ENCODE measurements at regions not wholly inside any gene's neighbourhood (a gene's known extent, or its start where the extent isn't known, plus 50 kb on each side); places are given as distances from the start of the nearest gene placed in this dataset.

DNA sequence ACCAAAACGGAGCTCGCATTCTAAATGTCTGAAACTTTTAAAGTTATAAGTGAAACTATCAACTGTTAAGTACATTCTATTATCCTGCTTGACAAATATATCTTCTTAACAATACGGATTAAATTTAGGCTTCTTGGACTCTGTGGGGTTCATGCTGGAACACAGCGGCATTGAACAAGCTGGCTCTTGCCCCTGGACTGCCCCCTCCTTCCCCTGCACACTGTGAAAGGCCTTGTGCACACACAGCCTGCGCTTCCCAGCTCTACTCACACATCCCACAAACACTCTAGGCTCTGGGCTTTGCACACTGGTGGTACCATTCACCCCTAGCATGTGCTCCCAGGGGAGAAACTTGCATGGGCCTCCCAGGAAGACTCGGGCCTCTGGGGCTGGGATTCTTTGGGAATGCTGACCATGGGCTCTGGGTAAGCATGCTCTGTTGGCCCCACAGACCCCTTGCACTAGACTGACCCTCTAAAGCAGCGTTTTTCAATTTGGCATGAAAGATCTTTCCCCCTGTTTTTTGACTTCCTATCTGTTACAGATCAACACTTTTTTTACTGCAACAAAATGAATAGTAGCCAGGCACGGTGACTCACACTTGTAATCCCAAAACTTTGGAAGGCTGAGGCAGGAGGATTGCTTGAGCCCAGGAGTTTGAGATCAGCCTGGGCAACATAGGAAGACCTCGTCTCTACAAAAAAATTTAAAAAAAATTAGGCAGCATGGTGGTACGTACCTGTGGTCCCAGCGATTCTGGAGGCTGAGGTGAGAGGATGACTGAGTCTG lies 96.2 kb upstream of the CPM start:
- ATAC-seq, result no peak
- H3K4me1 Mint-ChIP-seq, result no peaks in the 10 kb centered on the region
- H3K27ac Mint-ChIP-seq, result no peak overlapping the region
- no peaks in the 10 kb centered on the region for H3K9me3 Mint-ChIP-seq
- ChIA-PET CTCF (interaction anchor here (1.1 kb wide), 1 partner anchor 199 kb away, joined by 3 read pairs; no protein-coding TSS in a partner anchor), POLR2A (no interaction called here)
- H3K4me3 Mint-ChIP-seq, result no peak overlapping the region
- H3K36me3 Mint-ChIP-seq, result no peaks in the 10 kb centered on the region
- DNase-seq (ENCODE audit: low spot score), result no peak
- H3K27me3 Mint-ChIP-seq (ENCODE audit: low read depth), result no peaks in the 10 kb centered on the region
- TF ChIP-seq ESRRA (CRISPR knock-in tag; IDR thresholded peaks at IDR 0.05; ENCODE audit: borderline replicate concordance) (no peak), ZNF232 (CRISPR knock-in tag; IDR thresholded peaks at IDR 0.05) (no peak), CBFB (CRISPR knock-in tag; IDR thresholded peaks at IDR 0.05; ENCODE audit: low read depth) (no peak), JAZF1 (CRISPR knock-in tag; IDR thresholded peaks at IDR 0.05) (no peak), FOXP1 (CRISPR knock-in tag; IDR thresholded peaks at IDR 0.05; ENCODE audit: borderline replicate concordance) (no peak), MXD4 (CRISPR knock-in tag; IDR thresholded peaks at IDR 0.05; ENCODE audit: borderline replicate concordance) (no peak), SMAD3 (CRISPR knock-in tag; IDR thresholded peaks at IDR 0.05; ENCODE audit: borderline replicate concordance) (no peak)
- TF ChIP-seq, protein P1, sequence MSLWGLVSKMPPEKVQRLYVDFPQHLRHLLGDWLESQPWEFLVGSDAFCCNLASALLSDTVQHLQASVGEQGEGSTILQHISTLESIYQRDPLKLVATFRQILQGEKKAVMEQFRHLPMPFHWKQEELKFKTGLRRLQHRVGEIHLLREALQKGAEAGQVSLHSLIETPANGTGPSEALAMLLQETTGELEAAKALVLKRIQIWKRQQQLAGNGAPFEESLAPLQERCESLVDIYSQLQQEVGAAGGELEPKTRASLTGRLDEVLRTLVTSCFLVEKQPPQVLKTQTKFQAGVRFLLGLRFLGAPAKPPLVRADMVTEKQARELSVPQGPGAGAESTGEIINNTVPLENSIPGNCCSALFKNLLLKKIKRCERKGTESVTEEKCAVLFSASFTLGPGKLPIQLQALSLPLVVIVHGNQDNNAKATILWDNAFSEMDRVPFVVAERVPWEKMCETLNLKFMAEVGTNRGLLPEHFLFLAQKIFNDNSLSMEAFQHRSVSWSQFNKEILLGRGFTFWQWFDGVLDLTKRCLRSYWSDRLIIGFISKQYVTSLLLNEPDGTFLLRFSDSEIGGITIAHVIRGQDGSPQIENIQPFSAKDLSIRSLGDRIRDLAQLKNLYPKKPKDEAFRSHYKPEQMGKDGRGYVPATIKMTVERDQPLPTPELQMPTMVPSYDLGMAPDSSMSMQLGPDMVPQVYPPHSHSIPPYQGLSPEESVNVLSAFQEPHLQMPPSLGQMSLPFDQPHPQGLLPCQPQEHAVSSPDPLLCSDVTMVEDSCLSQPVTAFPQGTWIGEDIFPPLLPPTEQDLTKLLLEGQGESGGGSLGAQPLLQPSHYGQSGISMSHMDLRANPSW (CRISPR knock-in tag; conservative IDR thresholded peaks at IDR 0.05; ENCODE audit: low read depth), result no peak
- TF ChIP-seq, protein P2, sequence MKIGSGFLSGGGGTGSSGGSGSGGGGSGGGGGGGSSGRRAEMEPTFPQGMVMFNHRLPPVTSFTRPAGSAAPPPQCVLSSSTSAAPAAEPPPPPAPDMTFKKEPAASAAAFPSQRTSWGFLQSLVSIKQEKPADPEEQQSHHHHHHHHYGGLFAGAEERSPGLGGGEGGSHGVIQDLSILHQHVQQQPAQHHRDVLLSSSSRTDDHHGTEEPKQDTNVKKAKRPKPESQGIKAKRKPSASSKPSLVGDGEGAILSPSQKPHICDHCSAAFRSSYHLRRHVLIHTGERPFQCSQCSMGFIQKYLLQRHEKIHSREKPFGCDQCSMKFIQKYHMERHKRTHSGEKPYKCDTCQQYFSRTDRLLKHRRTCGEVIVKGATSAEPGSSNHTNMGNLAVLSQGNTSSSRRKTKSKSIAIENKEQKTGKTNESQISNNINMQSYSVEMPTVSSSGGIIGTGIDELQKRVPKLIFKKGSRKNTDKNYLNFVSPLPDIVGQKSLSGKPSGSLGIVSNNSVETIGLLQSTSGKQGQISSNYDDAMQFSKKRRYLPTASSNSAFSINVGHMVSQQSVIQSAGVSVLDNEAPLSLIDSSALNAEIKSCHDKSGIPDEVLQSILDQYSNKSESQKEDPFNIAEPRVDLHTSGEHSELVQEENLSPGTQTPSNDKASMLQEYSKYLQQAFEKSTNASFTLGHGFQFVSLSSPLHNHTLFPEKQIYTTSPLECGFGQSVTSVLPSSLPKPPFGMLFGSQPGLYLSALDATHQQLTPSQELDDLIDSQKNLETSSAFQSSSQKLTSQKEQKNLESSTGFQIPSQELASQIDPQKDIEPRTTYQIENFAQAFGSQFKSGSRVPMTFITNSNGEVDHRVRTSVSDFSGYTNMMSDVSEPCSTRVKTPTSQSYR (CRISPR knock-in tag; IDR thresholded peaks at IDR 0.05), result no peak
- TF ChIP-seq, protein P3, sequence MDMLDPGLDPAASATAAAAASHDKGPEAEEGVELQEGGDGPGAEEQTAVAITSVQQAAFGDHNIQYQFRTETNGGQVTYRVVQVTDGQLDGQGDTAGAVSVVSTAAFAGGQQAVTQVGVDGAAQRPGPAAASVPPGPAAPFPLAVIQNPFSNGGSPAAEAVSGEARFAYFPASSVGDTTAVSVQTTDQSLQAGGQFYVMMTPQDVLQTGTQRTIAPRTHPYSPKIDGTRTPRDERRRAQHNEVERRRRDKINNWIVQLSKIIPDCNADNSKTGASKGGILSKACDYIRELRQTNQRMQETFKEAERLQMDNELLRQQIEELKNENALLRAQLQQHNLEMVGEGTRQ (CRISPR knock-in tag; IDR thresholded peaks at IDR 0.05), result no peak

DNA sequence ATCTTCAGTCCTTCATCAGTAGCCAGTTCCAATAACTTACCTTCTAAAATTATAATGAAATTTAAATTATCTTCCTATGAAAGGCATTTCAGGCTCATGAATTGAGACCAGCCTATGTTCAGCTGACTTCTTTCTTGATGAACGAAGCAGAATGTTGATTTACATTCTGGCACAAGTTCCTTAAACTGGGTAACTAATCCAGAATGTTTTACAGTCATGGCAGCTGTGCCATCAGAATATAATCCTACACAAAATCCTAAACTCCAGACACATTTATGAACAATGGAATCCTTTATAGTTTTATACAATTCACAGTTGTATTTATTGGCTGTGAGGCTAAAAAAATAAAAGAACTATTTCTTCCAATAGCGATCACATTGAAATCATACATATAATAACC lies 97.3 kb upstream of the CPM start:
- DNase-seq (ENCODE audit: low spot score) (no peak), ATAC-seq (no peak)
- Mint-ChIP-seq H3K27me3 (ENCODE audit: low read depth) (no peaks in the 10 kb centered on the region), H3K27ac (no peak overlapping the region), H3K4me1 (no peaks in the 10 kb centered on the region), H3K9me3 (no peaks in the 10 kb centered on the region), H3K36me3 (no peaks in the 10 kb centered on the region), H3K4me3 (no peak overlapping the region)
- CTCF ChIA-PET, result no interaction called here
- POLR2A ChIA-PET, result no interaction called here
- TF ChIP-seq, protein P4, sequence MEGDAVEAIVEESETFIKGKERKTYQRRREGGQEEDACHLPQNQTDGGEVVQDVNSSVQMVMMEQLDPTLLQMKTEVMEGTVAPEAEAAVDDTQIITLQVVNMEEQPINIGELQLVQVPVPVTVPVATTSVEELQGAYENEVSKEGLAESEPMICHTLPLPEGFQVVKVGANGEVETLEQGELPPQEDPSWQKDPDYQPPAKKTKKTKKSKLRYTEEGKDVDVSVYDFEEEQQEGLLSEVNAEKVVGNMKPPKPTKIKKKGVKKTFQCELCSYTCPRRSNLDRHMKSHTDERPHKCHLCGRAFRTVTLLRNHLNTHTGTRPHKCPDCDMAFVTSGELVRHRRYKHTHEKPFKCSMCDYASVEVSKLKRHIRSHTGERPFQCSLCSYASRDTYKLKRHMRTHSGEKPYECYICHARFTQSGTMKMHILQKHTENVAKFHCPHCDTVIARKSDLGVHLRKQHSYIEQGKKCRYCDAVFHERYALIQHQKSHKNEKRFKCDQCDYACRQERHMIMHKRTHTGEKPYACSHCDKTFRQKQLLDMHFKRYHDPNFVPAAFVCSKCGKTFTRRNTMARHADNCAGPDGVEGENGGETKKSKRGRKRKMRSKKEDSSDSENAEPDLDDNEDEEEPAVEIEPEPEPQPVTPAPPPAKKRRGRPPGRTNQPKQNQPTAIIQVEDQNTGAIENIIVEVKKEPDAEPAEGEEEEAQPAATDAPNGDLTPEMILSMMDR (IDR thresholded peaks at IDR 0.05), result no peak
- TF ChIP-seq, protein P5, sequence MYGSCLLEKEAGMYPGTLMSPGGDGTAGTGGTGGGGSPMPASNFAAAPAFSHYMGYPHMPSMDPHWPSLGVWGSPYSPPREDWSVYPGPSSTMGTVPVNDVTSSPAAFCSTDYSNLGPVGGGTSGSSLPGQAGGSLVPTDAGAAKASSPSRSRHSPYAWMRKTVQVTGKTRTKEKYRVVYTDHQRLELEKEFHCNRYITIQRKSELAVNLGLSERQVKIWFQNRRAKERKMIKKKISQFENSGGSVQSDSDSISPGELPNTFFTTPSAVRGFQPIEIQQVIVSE (CRISPR knock-in tag; IDR thresholded peaks at IDR 0.05; ENCODE audit: borderline replicate concordance), result no peak
